Activated CD8-positive, alpha-beta memory T cell treated with anti-CD3 and anti-CD28 coated beads, Interleukin-2, amount 50 U/mL, for 24 hours (primary cell): ENCODE measurements at regions not wholly inside any gene's neighbourhood (a gene's known extent, or its start where the extent isn't known, plus 50 kb on each side); places are given as distances from the start of the nearest gene placed in this dataset.

Experiments used
- DNase-seq: peaks from one replicate; pipeline ENCODE4 v3.0.0-alpha.2; 2020; ENCODE audit errors: extremely low read depth

GRCh38 chr9:16131264-16131663 is 578.4 kb downstream of the CCDC171 start:
- no peak for DNase-seq

- no peak for DNase-seq
These were observed 579.7 kb downstream of the CCDC171 start for GRCh38 chr9:16132513-16132912.

- DNase-seq: no peak
These were observed 580.2 kb downstream of the CCDC171 start for GRCh38 chr9:16133032-16133431.

- no peak for DNase-seq
These were observed 580.8 kb downstream of the CCDC171 start for GRCh38 chr9:16133556-16134227.

GRCh38 chr9:16134351-16134750 is 581.5 kb downstream of the CCDC171 start:
- DNase-seq: no peak

- no peak for DNase-seq
These were observed 583.1 kb downstream of the CCDC171 start for GRCh38 chr9:16135968-16136367.

- no peak for DNase-seq
These were observed 583.6 kb downstream of the CCDC171 start for GRCh38 chr9:16136451-16136850.

GRCh38 chr9:16136961-16137360 is 584.1 kb downstream of the CCDC171 start:
- DNase-seq: no peak

GRCh38 chr9:16138561-16139491 is 586.0 kb downstream of the CCDC171 start:
- no peak for DNase-seq

GRCh38 chr9:16139774-16140173 is 586.9 kb downstream of the CCDC171 start:
- no peak for DNase-seq

- no peak for DNase-seq
These were observed 590.5 kb downstream of the CCDC171 start for GRCh38 chr9:16143310-16143709.

GRCh38 chr9:16143947-16144890 is 591.4 kb downstream of the CCDC171 start:
- DNase-seq: no peak

- DNase-seq: no peak
These were observed 592.5 kb downstream of the CCDC171 start for GRCh38 chr9:16145196-16145950.

GRCh38 chr9:16147726-16148125 is 594.9 kb downstream of the CCDC171 start:
- no peak for DNase-seq

GRCh38 chr9:16150501-16150900 is 597.7 kb downstream of the CCDC171 start:
- no peak for DNase-seq

- no peak for DNase-seq
These were observed 598.3 kb downstream of the CCDC171 start for GRCh38 chr9:16150938-16151650.

GRCh38 chr9:16152276-16153101 is 599.6 kb downstream of the CCDC171 start:
- DNase-seq: no peak

GRCh38 chr9:16153221-16153620 is 600.4 kb downstream of the CCDC171 start:
- DNase-seq: no peak

- DNase-seq: no peak
These were observed 600.9 kb downstream of the CCDC171 start for GRCh38 chr9:16153741-16154140.
